Endothelial cell of umbilical vein (primary cell): ENCODE measurements at regions not wholly inside any gene's neighbourhood (a gene's known extent, or its start where the extent isn't known, plus 50 kb on each side); places are given as distances from the start of the nearest gene placed in this dataset.

ENCODE experiments used
- BruUV-seq: library from RNA; stranded (reverse); fragments of 400-500 nt; replicated peaks from 2 replicates; lab custom pipeline; 2021; lab: Mats Ljungman, UMichigan
- CTCF ChIA-PET: fragments of 300-600, 350-600 bp; sonication (Branson Sonifier 250); formaldehyde crosslinking; loops from one replicate; lab custom pipeline; 2021; ENCODE audit warnings: antibody characterized with exemption, inconsistent platforms; lab: Charles Lee
- POLR2A ChIA-PET: fragments of 300-600, 350-600 bp; sonication (Branson Sonifier 250); formaldehyde crosslinking; loops from one replicate; lab custom pipeline; 2021; ENCODE audit warnings: antibody characterized with exemption, inconsistent platforms; lab: Charles Lee
- DNase-seq: peaks from one replicate; pipeline ENCODE4 v3.0.0-alpha.2; 2011; ENCODE audit warnings: low read depth, low spot score
- FAIRE-seq: peaks from 2 replicates; lab custom pipeline; 2011; peaks lifted over from hg19 to GRCh38; lab: Jason Lieb, UNC
- H2AFZ ChIP-seq: 2 replicates; pipeline ENCODE4 v1.6.0; 2012; ENCODE audit warnings: low read depth, low read length, control low read depth, inconsistent platforms
- H3K27ac ChIP-seq: 2 replicates; pipeline ENCODE4 v1.5.1; 2011; ENCODE audit warnings: low read depth, mild to moderate bottlenecking, control low read depth, low read length, moderate library complexity; ENCODE audit not compliant: insufficient read depth
- H3K27me3 ChIP-seq, 2 experiments: 2 replicates each; pipeline versions ENCODE4 v1.6.0 to v1.6.1; 2011; ENCODE audit warnings: low read length in 2 of 2, mixed read lengths in 1 of 2; ENCODE audit not compliant: control insufficient read depth in 2 of 2, insufficient read depth in 2 of 2
- H3K36me3 ChIP-seq, 2 experiments: 2 replicates in 1 of 2; 3 replicates in 1 of 2; pipeline ENCODE4 v1.5.1; 2011; ENCODE audit warnings: low read length in 2 of 2, mild to moderate bottlenecking in 1 of 2, moderate library complexity in 1 of 2; ENCODE audit not compliant: control insufficient read depth in 2 of 2, insufficient read depth in 2 of 2; ENCODE audit errors: extremely low read depth in 1 of 2
- H3K4me1 ChIP-seq: 3 replicates; pipeline ENCODE4 v1.5.1; 2011; ENCODE audit warnings: mild to moderate bottlenecking, low read length; ENCODE audit not compliant: control insufficient read depth, insufficient read depth; ENCODE audit errors: extremely low read depth
- H3K4me2 ChIP-seq: 2 replicates; pipeline ENCODE4 v1.6.1; 2011; ENCODE audit warnings: low read length, control low read depth, mixed read lengths; ENCODE audit not compliant: insufficient read depth
- H3K4me3 ChIP-seq, 3 experiments: fragments of 200-600 bp in 1 of 3; sonication (generic), shearing (Covaris generic) in 1 of 3; replicated peaks in 1 of 3; 2 replicates each; pipeline ENCODE4 v1.5.1; 2011 to 2016; ENCODE audit warnings: control low read depth in 3 of 3, low read length in 3 of 3, mild to moderate bottlenecking in 2 of 3, inconsistent platforms in 1 of 3, low read depth in 1 of 3, moderate library complexity in 1 of 3; ENCODE audit not compliant: insufficient read depth in 1 of 3
- H3K79me2 ChIP-seq: 2 replicates; pipeline ENCODE4 v1.6.0; 2012; ENCODE audit warnings: low read length, inconsistent platforms; ENCODE audit not compliant: control insufficient read depth, insufficient read depth
- H3K9ac ChIP-seq: replicated peaks from 2 replicates; pipeline ENCODE3; 2011; ENCODE audit warnings: low read length, control low read depth; ENCODE audit not compliant: insufficient read depth; ENCODE audit errors: extremely low read depth
- H3K9me1 ChIP-seq: replicated peaks from 3 replicates; pipeline ENCODE4 v1.6.0; 2011; ENCODE audit warnings: mild to moderate bottlenecking, low read length; ENCODE audit not compliant: control insufficient read depth, insufficient read depth; ENCODE audit errors: extremely low read depth
- H3K9me3 ChIP-seq: replicated peaks from 2 replicates; pipeline ENCODE4 v1.5.1; 2012; ENCODE audit warnings: low read length, inconsistent platforms; ENCODE audit not compliant: control insufficient read depth, insufficient read depth
- H4K20me1 ChIP-seq: replicated peaks from 2 replicates; pipeline ENCODE3; 2011; ENCODE audit warnings: mild to moderate bottlenecking, low read length; ENCODE audit not compliant: control insufficient read depth, insufficient read depth; ENCODE audit errors: extremely low read depth
- EZH2 ChIP-seq: IDR thresholded peaks from 2 replicates; pipeline ENCODE4 v1.6.1; 2012; ENCODE audit warnings: borderline replicate concordance, low read depth, mild to moderate bottlenecking, moderate library complexity, low read length, inconsistent platforms; ENCODE audit not compliant: severe bottlenecking
- FOS ChIP-seq: IDR thresholded peaks from 2 replicates; pipeline ENCODE4 v1.6.1; 2011; ENCODE audit warnings: mild to moderate bottlenecking, low read length, moderate library complexity, borderline replicate concordance; ENCODE audit not compliant: insufficient read depth
- GATA2 ChIP-seq: IDR thresholded peaks from 2 replicates; pipeline ENCODE4 v1.7.0; 2011; ENCODE audit warnings: low read depth, mild to moderate bottlenecking, moderate library complexity, mixed read lengths, low read length; ENCODE audit not compliant: insufficient read length, insufficient read depth
- JUN ChIP-seq: IDR thresholded peaks from 2 replicates; pipeline ENCODE4 v1.6.1; 2011; ENCODE audit warnings: borderline replicate concordance, low read depth; ENCODE audit not compliant: insufficient read length, insufficient read depth
- MYC ChIP-seq: IDR thresholded peaks from one replicate; pipeline ENCODE4 v1.6.1; 2011; ENCODE audit warnings: mild to moderate bottlenecking, low read depth, low read length
- POLR2A ChIP-seq: IDR thresholded peaks from 2 replicates; pipeline ENCODE4 v1.6.1; 2012; ENCODE audit warnings: low read depth, mild to moderate bottlenecking, control low read depth, low read length
- POLR2AphosphoS5 ChIP-seq: IDR thresholded peaks from 2 replicates; pipeline ENCODE4 v1.6.1; 2012; ENCODE audit warnings: low read depth, mild to moderate bottlenecking, control low read depth, low read length, moderate library complexity; ENCODE audit not compliant: insufficient read depth
- dilution Hi-C: fragments of 300-500 bp; cut with MboI; formaldehyde crosslinking; loops from one replicate; pipeline ENCODE4 v1.15.0; 2019; ENCODE audit warnings: low sequenced_read_pairs; ENCODE audit not compliant: extremely low pct_ligation_motif_present
- intact Hi-C: fragments of 100-400 bp; cut with micrococcal nuclease; formaldehyde crosslinking; loops from one replicate; pipeline ENCODE4 v1.10.0; 2022
- TF ChIP-seq, protein P1 (sequence below), 2 donors: IDR thresholded peaks; 1 replicate in 1 of 2; 2 replicates in 1 of 2; pipeline ENCODE4 v1.5.1; 2011; ENCODE audit warnings: low read length in 2 of 2, mild to moderate bottlenecking in 2 of 2, moderate library complexity in 2 of 2, control low read depth in 1 of 2, inconsistent platforms in 1 of 2, low read depth in 1 of 2; ENCODE audit not compliant: insufficient read depth in 1 of 2; ENCODE audit errors: extremely low read depth in 1 of 2
- TF ChIP-seq, protein P2 (sequence below): IDR thresholded peaks from 2 replicates; pipeline ENCODE4 v1.6.1; 2011; ENCODE audit not compliant: insufficient read depth, insufficient read length

DNA sequence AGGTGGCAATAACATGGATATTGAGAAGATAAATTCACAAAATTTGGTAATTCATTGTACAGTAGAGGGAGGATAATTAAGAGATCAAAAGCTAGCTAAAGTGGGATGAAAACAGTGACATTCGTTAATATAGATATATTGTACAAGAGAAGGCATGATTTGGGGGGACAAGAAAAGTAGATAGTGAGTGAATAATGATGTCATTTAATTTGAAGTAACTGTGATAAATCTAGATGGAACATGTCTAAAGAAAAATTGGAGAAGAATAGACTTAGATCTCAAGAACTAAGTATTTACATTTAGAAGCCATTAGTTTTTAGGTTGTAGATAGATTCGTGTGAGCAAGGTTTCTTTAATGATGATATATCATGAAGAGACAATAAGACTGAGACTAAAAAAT, 594.0 kb upstream of the RGS18 start:
- ChIA-PET CTCF (no interaction called here), POLR2A (no interaction called here)
- intact Hi-C loops (no loop called here), dilution Hi-C loops (no loop called here)
- no peak overlapping the region for H3K4me3 ChIP-seq
- H3K4me2 ChIP-seq: no peak overlapping the region
- H3K27ac ChIP-seq: no peak overlapping the region
- H3K79me2 ChIP-seq: no peaks in the 10 kb centered on the region
- H4K20me1 ChIP-seq: no peaks in the 10 kb centered on the region
- DNase-seq (no peak), FAIRE-seq (no peak)
- H2AFZ ChIP-seq: no peak overlapping the region
- no peaks in the 10 kb centered on the region for H3K9me3 ChIP-seq
- no peaks in the 10 kb centered on the region for H3K27me3 ChIP-seq
- no peaks in the 10 kb centered on the region for H3K36me3 ChIP-seq
- no peaks in the 10 kb centered on the region for H3K9me1 ChIP-seq
- TF ChIP-seq EZH2 (no peak), POLR2AphosphoS5 (no peak), FOS (no peak)
- TF ChIP-seq, protein P1, sequence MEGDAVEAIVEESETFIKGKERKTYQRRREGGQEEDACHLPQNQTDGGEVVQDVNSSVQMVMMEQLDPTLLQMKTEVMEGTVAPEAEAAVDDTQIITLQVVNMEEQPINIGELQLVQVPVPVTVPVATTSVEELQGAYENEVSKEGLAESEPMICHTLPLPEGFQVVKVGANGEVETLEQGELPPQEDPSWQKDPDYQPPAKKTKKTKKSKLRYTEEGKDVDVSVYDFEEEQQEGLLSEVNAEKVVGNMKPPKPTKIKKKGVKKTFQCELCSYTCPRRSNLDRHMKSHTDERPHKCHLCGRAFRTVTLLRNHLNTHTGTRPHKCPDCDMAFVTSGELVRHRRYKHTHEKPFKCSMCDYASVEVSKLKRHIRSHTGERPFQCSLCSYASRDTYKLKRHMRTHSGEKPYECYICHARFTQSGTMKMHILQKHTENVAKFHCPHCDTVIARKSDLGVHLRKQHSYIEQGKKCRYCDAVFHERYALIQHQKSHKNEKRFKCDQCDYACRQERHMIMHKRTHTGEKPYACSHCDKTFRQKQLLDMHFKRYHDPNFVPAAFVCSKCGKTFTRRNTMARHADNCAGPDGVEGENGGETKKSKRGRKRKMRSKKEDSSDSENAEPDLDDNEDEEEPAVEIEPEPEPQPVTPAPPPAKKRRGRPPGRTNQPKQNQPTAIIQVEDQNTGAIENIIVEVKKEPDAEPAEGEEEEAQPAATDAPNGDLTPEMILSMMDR (IDR thresholded peaks at IDR 0.05; ENCODE audit: extremely low read depth in 1 of 2, insufficient read depth in 1 of 2, low read depth in 1 of 2, low read length in 2 of 2): no peak
- TF ChIP-seq, protein P2, sequence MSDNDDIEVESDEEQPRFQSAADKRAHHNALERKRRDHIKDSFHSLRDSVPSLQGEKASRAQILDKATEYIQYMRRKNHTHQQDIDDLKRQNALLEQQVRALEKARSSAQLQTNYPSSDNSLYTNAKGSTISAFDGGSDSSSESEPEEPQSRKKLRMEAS: no peak
- no peak overlapping the region for H3K9ac ChIP-seq
- no TSS peak for BruUV-seq
- no peaks in the 10 kb centered on the region for H3K4me1 ChIP-seq

DNA sequence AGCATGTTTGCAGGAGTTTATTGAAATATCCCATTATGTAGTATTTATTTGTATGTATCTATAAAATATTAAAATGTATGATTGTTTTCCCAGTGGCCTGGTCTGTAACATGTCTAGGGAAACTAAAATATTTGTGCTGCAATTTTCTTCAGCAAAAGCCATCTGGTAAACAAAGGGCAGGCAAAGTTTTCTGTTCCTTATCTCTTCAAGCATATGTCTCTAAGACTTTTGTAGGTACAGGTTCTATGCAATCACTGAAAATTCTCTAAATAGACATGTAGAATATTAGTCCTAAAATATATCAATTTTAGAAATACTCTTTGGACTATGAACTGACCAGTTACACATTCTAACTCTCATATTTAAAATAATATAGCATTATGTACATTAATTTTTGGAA, 585.8 kb upstream of the RGS18 start:
- no peaks in the 10 kb centered on the region for H3K9me1 ChIP-seq
- no peak overlapping the region for H3K4me2 ChIP-seq
- dilution Hi-C loops: no loop called here
- H2AFZ ChIP-seq: no peak overlapping the region
- H3K27me3 ChIP-seq: no peaks in the 10 kb centered on the region
- BruUV-seq: no TSS peak
- H3K4me1 ChIP-seq: no peaks in the 10 kb centered on the region
- no peak overlapping the region for H3K27ac ChIP-seq
- FAIRE-seq (no peak), DNase-seq (no peak)
- no peaks in the 10 kb centered on the region for H4K20me1 ChIP-seq
- intact Hi-C loops: no loop called here
- no peaks in the 10 kb centered on the region for H3K36me3 ChIP-seq
- H3K9ac ChIP-seq: no peak overlapping the region
- no peaks in the 10 kb centered on the region for H3K79me2 ChIP-seq
- H3K9me3 ChIP-seq: no peaks in the 10 kb centered on the region
- POLR2A ChIA-PET: no interaction called here
- CTCF ChIA-PET: no interaction called here
- H3K4me3 ChIP-seq: no peak overlapping the region
- TF ChIP-seq POLR2AphosphoS5 (no peak), GATA2 (no peak), JUN (no peak), MYC (no peak), POLR2A (no peak), FOS (no peak), EZH2 (no peak)
- TF ChIP-seq, protein P2: no peak
- TF ChIP-seq, protein P1 (IDR thresholded peaks at IDR 0.05; ENCODE audit: extremely low read depth in 1 of 2, insufficient read depth in 1 of 2, low read depth in 1 of 2, low read length in 2 of 2): no peak
